Ishikawa (cell line): ENCODE measurements at regions not wholly inside any gene's neighbourhood (a gene's known extent, or its start where the extent isn't known, plus 50 kb on each side); places are given as distances from the start of the nearest gene placed in this dataset.

ENCODE experiments used
- EP300 ChIP-seq: IDR thresholded peaks from 2 replicates; pipeline ENCODE4 v1.6.1; 2012; ENCODE audit warnings: borderline replicate concordance
- RAD21 ChIP-seq: IDR thresholded peaks from 2 replicates; pipeline ENCODE4 v1.6.1; 2012; ENCODE audit warnings: low read depth
- TCF12 ChIP-seq: IDR thresholded peaks from 2 replicates; pipeline ENCODE4 v1.6.1; 2012; ENCODE audit warnings: low read depth
- TEAD4 ChIP-seq: IDR thresholded peaks from 2 replicates; pipeline ENCODE4 v1.6.1; 2012
- YY1 ChIP-seq: IDR thresholded peaks from 2 replicates; pipeline ENCODE4 v1.6.1; 2012; ENCODE audit warnings: low read depth
- ZBTB7A ChIP-seq: IDR thresholded peaks from 2 replicates; pipeline ENCODE4 v1.6.1; 2012; ENCODE audit warnings: low read depth
- TF ChIP-seq, protein P1 (sequence below): IDR thresholded peaks from 2 replicates; pipeline ENCODE4 v1.6.1; 2012; ENCODE audit warnings: low read depth, mild to moderate bottlenecking
- TF ChIP-seq, protein P2 (sequence below): IDR thresholded peaks from 2 replicates; pipeline ENCODE4 v1.6.1; 2012

DNA sequence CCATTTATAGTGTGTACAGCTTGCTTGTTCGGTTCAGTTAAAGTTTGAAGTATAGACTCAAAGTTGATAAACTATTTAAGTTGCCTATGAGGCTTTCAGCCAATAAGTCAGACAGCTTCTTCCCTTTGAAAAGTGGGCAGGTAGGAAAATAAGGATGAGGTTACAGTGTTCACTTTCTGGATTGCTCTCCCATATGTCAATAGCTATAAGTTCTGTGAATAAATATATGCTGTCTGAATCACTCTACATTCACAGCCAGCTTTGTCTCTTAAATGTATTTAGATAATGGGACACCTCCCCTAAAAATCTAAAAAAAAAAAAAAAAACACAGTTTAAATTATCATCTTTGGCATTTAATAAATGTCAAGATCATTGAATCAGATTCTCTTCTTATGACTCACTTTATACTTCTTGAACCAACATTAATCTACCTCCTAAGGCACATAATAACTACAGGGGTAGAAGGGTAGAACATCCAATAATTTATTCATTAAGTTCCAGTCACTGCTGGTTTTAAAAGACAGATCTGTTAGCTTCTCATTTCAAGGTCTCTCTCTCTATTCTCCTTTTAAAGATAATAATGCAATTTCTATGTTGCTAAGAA, 126.4 kb upstream of the PCED1B start:
- TF ChIP-seq EP300 = no peak
- TF ChIP-seq ZBTB7A = no peak
- no peak for TF ChIP-seq TEAD4
- TF ChIP-seq, protein P1, sequence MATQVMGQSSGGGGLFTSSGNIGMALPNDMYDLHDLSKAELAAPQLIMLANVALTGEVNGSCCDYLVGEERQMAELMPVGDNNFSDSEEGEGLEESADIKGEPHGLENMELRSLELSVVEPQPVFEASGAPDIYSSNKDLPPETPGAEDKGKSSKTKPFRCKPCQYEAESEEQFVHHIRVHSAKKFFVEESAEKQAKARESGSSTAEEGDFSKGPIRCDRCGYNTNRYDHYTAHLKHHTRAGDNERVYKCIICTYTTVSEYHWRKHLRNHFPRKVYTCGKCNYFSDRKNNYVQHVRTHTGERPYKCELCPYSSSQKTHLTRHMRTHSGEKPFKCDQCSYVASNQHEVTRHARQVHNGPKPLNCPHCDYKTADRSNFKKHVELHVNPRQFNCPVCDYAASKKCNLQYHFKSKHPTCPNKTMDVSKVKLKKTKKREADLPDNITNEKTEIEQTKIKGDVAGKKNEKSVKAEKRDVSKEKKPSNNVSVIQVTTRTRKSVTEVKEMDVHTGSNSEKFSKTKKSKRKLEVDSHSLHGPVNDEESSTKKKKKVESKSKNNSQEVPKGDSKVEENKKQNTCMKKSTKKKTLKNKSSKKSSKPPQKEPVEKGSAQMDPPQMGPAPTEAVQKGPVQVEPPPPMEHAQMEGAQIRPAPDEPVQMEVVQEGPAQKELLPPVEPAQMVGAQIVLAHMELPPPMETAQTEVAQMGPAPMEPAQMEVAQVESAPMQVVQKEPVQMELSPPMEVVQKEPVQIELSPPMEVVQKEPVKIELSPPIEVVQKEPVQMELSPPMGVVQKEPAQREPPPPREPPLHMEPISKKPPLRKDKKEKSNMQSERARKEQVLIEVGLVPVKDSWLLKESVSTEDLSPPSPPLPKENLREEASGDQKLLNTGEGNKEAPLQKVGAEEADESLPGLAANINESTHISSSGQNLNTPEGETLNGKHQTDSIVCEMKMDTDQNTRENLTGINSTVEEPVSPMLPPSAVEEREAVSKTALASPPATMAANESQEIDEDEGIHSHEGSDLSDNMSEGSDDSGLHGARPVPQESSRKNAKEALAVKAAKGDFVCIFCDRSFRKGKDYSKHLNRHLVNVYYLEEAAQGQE = no peak
- TF ChIP-seq, protein P2, sequence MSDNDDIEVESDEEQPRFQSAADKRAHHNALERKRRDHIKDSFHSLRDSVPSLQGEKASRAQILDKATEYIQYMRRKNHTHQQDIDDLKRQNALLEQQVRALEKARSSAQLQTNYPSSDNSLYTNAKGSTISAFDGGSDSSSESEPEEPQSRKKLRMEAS = no peak
- TF ChIP-seq TCF12 = no peak
- no peak for TF ChIP-seq YY1
- TF ChIP-seq RAD21 = no peak
